Endothelial cell of umbilical vein (primary cell): ENCODE measurements at regions not wholly inside any gene's neighbourhood (a gene's known extent, or its start where the extent isn't known, plus 50 kb on each side); places are given as distances from the start of the nearest gene placed in this dataset.

Experiments
- BruUV-seq: library from RNA; stranded (reverse); fragments of 400-500 nt; replicated peaks from 2 replicates; lab custom pipeline; 2021; lab: Mats Ljungman, UMichigan
- CTCF ChIA-PET: fragments of 300-600, 350-600 bp; sonication (Branson Sonifier 250); formaldehyde crosslinking; loops from one replicate; lab custom pipeline; 2021; ENCODE audit warnings: antibody characterized with exemption, inconsistent platforms; lab: Charles Lee
- POLR2A ChIA-PET: fragments of 300-600, 350-600 bp; sonication (Branson Sonifier 250); formaldehyde crosslinking; loops from one replicate; lab custom pipeline; 2021; ENCODE audit warnings: antibody characterized with exemption, inconsistent platforms; lab: Charles Lee
- DNase-seq: peaks from one replicate; pipeline ENCODE4 v3.0.0-alpha.2; 2011; ENCODE audit warnings: low read depth, low spot score
- FAIRE-seq: peaks from 2 replicates; lab custom pipeline; 2011; peaks lifted over from hg19 to GRCh38; lab: Jason Lieb, UNC
- H2AFZ ChIP-seq: 2 replicates; pipeline ENCODE4 v1.6.0; 2012; ENCODE audit warnings: low read depth, low read length, control low read depth, inconsistent platforms
- H3K27ac ChIP-seq: 2 replicates; pipeline ENCODE4 v1.5.1; 2011; ENCODE audit warnings: low read depth, mild to moderate bottlenecking, control low read depth, low read length, moderate library complexity; ENCODE audit not compliant: insufficient read depth
- H3K27me3 ChIP-seq, 2 experiments: 2 replicates each; pipeline versions ENCODE4 v1.6.0 to v1.6.1; 2011; ENCODE audit warnings: low read length in 2 of 2, mixed read lengths in 1 of 2; ENCODE audit not compliant: control insufficient read depth in 2 of 2, insufficient read depth in 2 of 2
- H3K36me3 ChIP-seq, 2 experiments: 2 replicates in 1 of 2; 3 replicates in 1 of 2; pipeline ENCODE4 v1.5.1; 2011; ENCODE audit warnings: low read length in 2 of 2, mild to moderate bottlenecking in 1 of 2, moderate library complexity in 1 of 2; ENCODE audit not compliant: control insufficient read depth in 2 of 2, insufficient read depth in 2 of 2; ENCODE audit errors: extremely low read depth in 1 of 2
- H3K4me1 ChIP-seq: 3 replicates; pipeline ENCODE4 v1.5.1; 2011; ENCODE audit warnings: mild to moderate bottlenecking, low read length; ENCODE audit not compliant: control insufficient read depth, insufficient read depth; ENCODE audit errors: extremely low read depth
- H3K4me2 ChIP-seq: 2 replicates; pipeline ENCODE4 v1.6.1; 2011; ENCODE audit warnings: low read length, control low read depth, mixed read lengths; ENCODE audit not compliant: insufficient read depth
- H3K4me3 ChIP-seq, 3 experiments: fragments of 200-600 bp in 1 of 3; sonication (generic), shearing (Covaris generic) in 1 of 3; replicated peaks in 1 of 3; 2 replicates each; pipeline ENCODE4 v1.5.1; 2011 to 2016; ENCODE audit warnings: control low read depth in 3 of 3, low read length in 3 of 3, mild to moderate bottlenecking in 2 of 3, inconsistent platforms in 1 of 3, low read depth in 1 of 3, moderate library complexity in 1 of 3; ENCODE audit not compliant: insufficient read depth in 1 of 3
- H3K79me2 ChIP-seq: 2 replicates; pipeline ENCODE4 v1.6.0; 2012; ENCODE audit warnings: low read length, inconsistent platforms; ENCODE audit not compliant: control insufficient read depth, insufficient read depth
- H3K9ac ChIP-seq: replicated peaks from 2 replicates; pipeline ENCODE3; 2011; ENCODE audit warnings: low read length, control low read depth; ENCODE audit not compliant: insufficient read depth; ENCODE audit errors: extremely low read depth
- H3K9me1 ChIP-seq: replicated peaks from 3 replicates; pipeline ENCODE4 v1.6.0; 2011; ENCODE audit warnings: mild to moderate bottlenecking, low read length; ENCODE audit not compliant: control insufficient read depth, insufficient read depth; ENCODE audit errors: extremely low read depth
- H3K9me3 ChIP-seq: replicated peaks from 2 replicates; pipeline ENCODE4 v1.5.1; 2012; ENCODE audit warnings: low read length, inconsistent platforms; ENCODE audit not compliant: control insufficient read depth, insufficient read depth
- H4K20me1 ChIP-seq: replicated peaks from 2 replicates; pipeline ENCODE3; 2011; ENCODE audit warnings: mild to moderate bottlenecking, low read length; ENCODE audit not compliant: control insufficient read depth, insufficient read depth; ENCODE audit errors: extremely low read depth
- EZH2 ChIP-seq: IDR thresholded peaks from 2 replicates; pipeline ENCODE4 v1.6.1; 2012; ENCODE audit warnings: borderline replicate concordance, low read depth, mild to moderate bottlenecking, moderate library complexity, low read length, inconsistent platforms; ENCODE audit not compliant: severe bottlenecking
- FOS ChIP-seq: IDR thresholded peaks from 2 replicates; pipeline ENCODE4 v1.6.1; 2011; ENCODE audit warnings: mild to moderate bottlenecking, low read length, moderate library complexity, borderline replicate concordance; ENCODE audit not compliant: insufficient read depth
- GATA2 ChIP-seq: IDR thresholded peaks from 2 replicates; pipeline ENCODE4 v1.7.0; 2011; ENCODE audit warnings: low read depth, mild to moderate bottlenecking, moderate library complexity, mixed read lengths, low read length; ENCODE audit not compliant: insufficient read length, insufficient read depth
- JUN ChIP-seq: IDR thresholded peaks from 2 replicates; pipeline ENCODE4 v1.6.1; 2011; ENCODE audit warnings: borderline replicate concordance, low read depth; ENCODE audit not compliant: insufficient read length, insufficient read depth
- MAX ChIP-seq: IDR thresholded peaks from 2 replicates; pipeline ENCODE4 v1.6.1; 2011; ENCODE audit not compliant: insufficient read depth, insufficient read length
- MYC ChIP-seq: IDR thresholded peaks from one replicate; pipeline ENCODE4 v1.6.1; 2011; ENCODE audit warnings: mild to moderate bottlenecking, low read depth, low read length
- POLR2A ChIP-seq: IDR thresholded peaks from 2 replicates; pipeline ENCODE4 v1.6.1; 2012; ENCODE audit warnings: low read depth, mild to moderate bottlenecking, control low read depth, low read length
- POLR2AphosphoS5 ChIP-seq: IDR thresholded peaks from 2 replicates; pipeline ENCODE4 v1.6.1; 2012; ENCODE audit warnings: low read depth, mild to moderate bottlenecking, control low read depth, low read length, moderate library complexity; ENCODE audit not compliant: insufficient read depth
- dilution Hi-C: fragments of 300-500 bp; cut with MboI; formaldehyde crosslinking; loops from one replicate; pipeline ENCODE4 v1.15.0; 2019; ENCODE audit warnings: low sequenced_read_pairs; ENCODE audit not compliant: extremely low pct_ligation_motif_present
- intact Hi-C: fragments of 100-400 bp; cut with micrococcal nuclease; formaldehyde crosslinking; loops from one replicate; pipeline ENCODE4 v1.10.0; 2022
- TF ChIP-seq, protein P1 (sequence below), 2 donors: IDR thresholded peaks; 1 replicate in 1 of 2; 2 replicates in 1 of 2; pipeline ENCODE4 v1.5.1; 2011; ENCODE audit warnings: low read length in 2 of 2, mild to moderate bottlenecking in 2 of 2, moderate library complexity in 2 of 2, control low read depth in 1 of 2, inconsistent platforms in 1 of 2, low read depth in 1 of 2; ENCODE audit not compliant: insufficient read depth in 1 of 2; ENCODE audit errors: extremely low read depth in 1 of 2

GRCh38 chr5:23756779-23757178, 249.4 kb downstream of the PRDM9 start:
- Histone ChIP-seq H3K4me3 (no peak overlapping the region), H3K9me1 (no peaks in the 10 kb centered on the region), H4K20me1 (no peaks in the 10 kb centered on the region), H3K4me1 (no peaks in the 10 kb centered on the region), H2AFZ (no peak overlapping the region), H3K9me3 (no peaks in the 10 kb centered on the region), H3K36me3 (no peaks in the 10 kb centered on the region), H3K79me2 (no peaks in the 10 kb centered on the region), H3K27ac (no peak overlapping the region), H3K4me2 (no peak overlapping the region), H3K27me3 (no peaks in the 10 kb centered on the region), H3K9ac (no peak overlapping the region)
- no TSS peak for BruUV-seq
- DNase-seq (no peak), FAIRE-seq (no peak)
- ChIA-PET CTCF (no interaction called here), POLR2A (no interaction called here)
- dilution Hi-C loops, result no loop called here
- intact Hi-C loops, result no loop called here
- TF ChIP-seq POLR2AphosphoS5, result no peak
- no peak for TF ChIP-seq EZH2
- TF ChIP-seq POLR2A, result no peak
- no peak for TF ChIP-seq GATA2
- no peak for TF ChIP-seq JUN
- no peak for TF ChIP-seq MAX
- TF ChIP-seq, protein P1, sequence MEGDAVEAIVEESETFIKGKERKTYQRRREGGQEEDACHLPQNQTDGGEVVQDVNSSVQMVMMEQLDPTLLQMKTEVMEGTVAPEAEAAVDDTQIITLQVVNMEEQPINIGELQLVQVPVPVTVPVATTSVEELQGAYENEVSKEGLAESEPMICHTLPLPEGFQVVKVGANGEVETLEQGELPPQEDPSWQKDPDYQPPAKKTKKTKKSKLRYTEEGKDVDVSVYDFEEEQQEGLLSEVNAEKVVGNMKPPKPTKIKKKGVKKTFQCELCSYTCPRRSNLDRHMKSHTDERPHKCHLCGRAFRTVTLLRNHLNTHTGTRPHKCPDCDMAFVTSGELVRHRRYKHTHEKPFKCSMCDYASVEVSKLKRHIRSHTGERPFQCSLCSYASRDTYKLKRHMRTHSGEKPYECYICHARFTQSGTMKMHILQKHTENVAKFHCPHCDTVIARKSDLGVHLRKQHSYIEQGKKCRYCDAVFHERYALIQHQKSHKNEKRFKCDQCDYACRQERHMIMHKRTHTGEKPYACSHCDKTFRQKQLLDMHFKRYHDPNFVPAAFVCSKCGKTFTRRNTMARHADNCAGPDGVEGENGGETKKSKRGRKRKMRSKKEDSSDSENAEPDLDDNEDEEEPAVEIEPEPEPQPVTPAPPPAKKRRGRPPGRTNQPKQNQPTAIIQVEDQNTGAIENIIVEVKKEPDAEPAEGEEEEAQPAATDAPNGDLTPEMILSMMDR (IDR thresholded peaks at IDR 0.05; ENCODE audit: extremely low read depth in 1 of 2, insufficient read depth in 1 of 2, low read depth in 1 of 2, low read length in 2 of 2), result no peak
- no peak for TF ChIP-seq FOS
- no peak for TF ChIP-seq MYC
